C4-2B (cell line): ENCODE measurements at regions not wholly inside any gene's neighbourhood (a gene's known extent, or its start where the extent isn't known, plus 50 kb on each side); places are given as distances from the start of the nearest gene placed in this dataset.

ENCODE experiments used
- H3K27ac ChIP-seq: fragments of 450-650 bp; 2 replicates; pipeline ENCODE4 v1.5.1; 2017
- ZFX ChIP-seq: fragments of 450-650 bp; IDR thresholded peaks from 2 replicates; pipeline ENCODE4 v1.6.1; 2017
- TF ChIP-seq, protein P1 (sequence below): fragments of 450-650 bp; conservative IDR thresholded peaks from 2 replicates; pipeline ENCODE4 v1.5.1; 2017; ENCODE audit warnings: mild to moderate bottlenecking

DNA sequence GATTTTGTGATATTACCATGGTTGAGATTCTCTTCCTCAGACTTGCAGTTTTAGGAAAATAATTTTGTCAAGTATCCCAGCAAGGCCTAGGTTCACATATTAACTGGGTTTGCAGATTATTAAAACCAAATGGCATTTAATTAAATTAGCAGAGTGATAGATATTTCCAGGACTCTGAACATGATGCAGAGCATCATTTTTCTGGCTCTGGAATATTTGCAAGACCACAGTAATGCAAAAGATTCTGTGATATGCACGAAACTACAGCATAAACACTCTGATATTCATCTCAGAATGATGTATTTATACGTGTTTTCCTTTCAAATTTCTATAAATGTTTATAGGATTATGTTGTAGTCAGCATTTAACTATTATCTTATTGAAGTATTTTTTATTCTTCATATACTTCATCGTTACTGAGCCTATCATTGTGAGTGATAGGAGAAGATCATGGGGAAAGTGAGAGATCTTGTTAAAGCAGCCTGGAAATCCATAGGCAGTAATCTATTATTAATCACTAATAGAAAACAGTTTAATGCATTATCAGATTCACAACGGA, 1245.6 kb downstream of the OTOL1 start:
- H3K27ac ChIP-seq = no peak overlapping the region
- TF ChIP-seq ZFX = no peak
- TF ChIP-seq, protein P1, sequence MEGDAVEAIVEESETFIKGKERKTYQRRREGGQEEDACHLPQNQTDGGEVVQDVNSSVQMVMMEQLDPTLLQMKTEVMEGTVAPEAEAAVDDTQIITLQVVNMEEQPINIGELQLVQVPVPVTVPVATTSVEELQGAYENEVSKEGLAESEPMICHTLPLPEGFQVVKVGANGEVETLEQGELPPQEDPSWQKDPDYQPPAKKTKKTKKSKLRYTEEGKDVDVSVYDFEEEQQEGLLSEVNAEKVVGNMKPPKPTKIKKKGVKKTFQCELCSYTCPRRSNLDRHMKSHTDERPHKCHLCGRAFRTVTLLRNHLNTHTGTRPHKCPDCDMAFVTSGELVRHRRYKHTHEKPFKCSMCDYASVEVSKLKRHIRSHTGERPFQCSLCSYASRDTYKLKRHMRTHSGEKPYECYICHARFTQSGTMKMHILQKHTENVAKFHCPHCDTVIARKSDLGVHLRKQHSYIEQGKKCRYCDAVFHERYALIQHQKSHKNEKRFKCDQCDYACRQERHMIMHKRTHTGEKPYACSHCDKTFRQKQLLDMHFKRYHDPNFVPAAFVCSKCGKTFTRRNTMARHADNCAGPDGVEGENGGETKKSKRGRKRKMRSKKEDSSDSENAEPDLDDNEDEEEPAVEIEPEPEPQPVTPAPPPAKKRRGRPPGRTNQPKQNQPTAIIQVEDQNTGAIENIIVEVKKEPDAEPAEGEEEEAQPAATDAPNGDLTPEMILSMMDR = no peak

DNA sequence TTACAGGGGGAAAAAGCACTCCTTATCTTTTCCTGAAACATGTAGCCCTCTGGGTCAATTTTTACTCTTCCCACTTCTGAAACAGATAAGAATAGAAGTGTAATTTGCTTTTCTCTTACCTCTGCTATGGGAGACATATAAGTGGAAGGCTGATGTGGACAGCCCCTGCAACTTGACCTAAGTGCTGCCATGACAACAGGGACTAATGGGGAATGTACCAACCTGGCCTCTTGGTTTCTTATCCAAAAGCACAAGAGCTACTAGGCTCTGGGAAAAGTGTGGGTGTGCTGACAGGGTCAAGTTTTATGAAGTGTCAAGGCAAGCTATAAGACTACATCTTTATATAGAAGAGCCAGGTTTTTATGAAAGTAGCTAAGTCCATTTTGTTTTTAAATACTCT, 1246.5 kb downstream of the OTOL1 start:
- H3K27ac ChIP-seq = no peak overlapping the region
- TF ChIP-seq, protein P1 = no peak
- TF ChIP-seq ZFX = no peak

DNA sequence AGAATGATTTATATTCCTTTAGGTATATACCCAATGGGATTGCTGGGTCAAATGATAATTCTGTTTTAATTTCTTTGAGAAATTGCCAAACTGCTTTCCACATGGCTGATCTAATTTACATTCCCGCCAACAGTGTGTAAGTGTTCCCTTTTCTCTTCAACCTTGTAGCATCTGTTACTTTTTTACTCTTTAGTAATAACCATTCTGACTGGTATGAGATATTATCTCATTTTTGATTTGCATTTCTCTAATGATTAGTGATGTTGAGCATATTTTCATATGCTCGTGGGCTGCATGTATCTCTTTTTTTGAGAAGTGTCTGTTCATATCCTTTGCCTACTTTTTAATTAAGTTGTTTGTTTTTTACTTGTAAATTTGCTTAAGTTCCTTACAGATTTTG, 1264.2 kb downstream of the OTOL1 start:
- no peak for TF ChIP-seq ZFX
- TF ChIP-seq, protein P1 = no peak
- H3K27ac ChIP-seq = no peak overlapping the region

DNA sequence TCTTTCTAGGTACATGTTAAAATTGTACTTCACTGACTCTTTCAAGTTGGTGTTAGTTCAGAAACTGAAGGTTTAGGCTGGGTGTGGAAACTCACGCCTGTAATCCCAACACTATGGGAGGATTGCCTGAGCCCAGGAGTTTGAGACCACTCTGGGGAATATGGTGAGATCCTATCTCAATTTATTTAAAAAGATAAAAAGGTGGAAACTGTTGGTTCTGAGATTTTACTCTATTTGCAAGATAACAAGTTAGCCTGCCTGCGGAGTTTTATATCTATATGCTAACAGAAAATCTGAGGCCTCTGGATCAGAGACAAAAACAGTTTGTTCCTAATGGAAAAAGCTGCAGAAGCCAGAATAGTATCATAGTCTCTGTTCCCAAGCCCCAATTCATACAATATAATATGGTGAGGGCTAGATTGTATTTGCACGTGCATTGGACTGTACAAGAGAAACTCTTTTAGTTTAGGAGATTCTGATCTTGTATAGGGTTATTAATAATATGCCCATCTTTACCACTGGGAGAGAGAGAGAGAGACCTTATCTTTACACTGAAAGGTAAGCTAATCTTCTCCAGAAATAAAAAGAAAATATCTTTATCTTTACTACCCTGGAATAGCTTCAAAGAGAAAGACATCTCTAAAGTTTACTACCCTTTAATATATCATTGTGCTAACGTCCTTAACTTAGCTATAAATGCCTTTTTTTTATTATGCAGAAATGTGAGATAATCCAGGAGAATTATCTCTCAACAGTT, 1267.6 kb downstream of the OTOL1 start:
- TF ChIP-seq, protein P1 = no peak
- TF ChIP-seq ZFX = no peak

DNA sequence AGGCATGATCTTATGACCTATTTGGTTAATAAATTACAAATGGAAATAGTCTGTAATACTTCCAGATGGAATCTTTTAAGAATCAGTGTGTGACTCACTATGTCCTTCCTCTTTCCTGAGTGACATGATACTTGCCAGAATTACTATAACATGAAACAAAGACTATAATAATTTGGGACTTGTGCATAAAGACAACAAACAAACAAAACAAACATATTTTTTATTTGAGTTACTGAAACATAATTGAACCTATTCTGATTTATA, 1268.1 kb downstream of the OTOL1 start:
- H3K27ac ChIP-seq = no peak overlapping the region
- TF ChIP-seq, protein P1 = no peak
- TF ChIP-seq ZFX = no peak

More for the DNA sequence above, 1267.6 kb downstream of the OTOL1 start:
- no peak overlapping the region for H3K27ac ChIP-seq

DNA sequence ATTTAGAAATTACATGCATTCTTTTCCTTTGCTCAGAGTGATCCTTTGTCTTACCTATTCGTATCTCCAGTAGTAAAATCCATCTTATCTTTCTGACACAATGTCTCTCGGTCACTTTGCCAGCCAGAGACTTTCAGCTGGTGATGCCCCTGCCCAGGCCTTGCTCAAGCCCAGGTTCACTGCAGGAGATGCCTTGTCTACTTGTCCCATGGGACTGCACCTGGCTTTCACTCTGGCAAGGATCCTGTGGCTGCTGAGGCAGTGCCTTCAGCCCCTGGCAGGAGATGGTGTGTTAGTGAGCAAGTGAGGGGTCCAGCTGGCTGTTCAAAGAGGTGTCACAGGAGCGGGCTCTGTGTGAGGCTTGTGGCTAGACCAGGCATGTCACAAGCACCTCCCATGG, 1268.9 kb downstream of the OTOL1 start:
- no peak overlapping the region for H3K27ac ChIP-seq
- TF ChIP-seq, protein P1 = no peak
- no peak for TF ChIP-seq ZFX

DNA sequence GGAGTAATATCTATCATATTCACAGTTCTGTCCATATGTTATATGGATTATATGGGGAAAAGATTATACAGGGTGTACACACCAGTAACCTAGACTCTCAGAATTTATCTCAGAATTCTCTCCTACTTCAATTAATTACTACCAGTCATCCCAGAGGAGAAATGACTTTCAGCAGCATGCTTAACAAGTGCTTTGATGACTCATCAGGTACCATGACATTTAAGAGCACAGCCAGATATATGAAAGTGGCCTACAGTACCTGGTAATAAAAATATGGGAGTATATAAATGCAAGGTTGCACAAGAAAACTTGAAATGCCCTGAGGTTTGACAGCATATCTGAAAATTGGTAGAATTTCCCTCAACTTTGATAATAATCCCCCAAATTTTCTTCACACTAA, 1273.0 kb downstream of the OTOL1 start:
- H3K27ac ChIP-seq = no peak overlapping the region
- TF ChIP-seq ZFX = no peak
- TF ChIP-seq, protein P1 = no peak
